ENCODE measurements at regions not wholly inside any gene's neighbourhood (a gene's known extent, or its start where the extent isn't known, plus 50 kb on each side); places are given as distances from the start of the nearest gene placed in this dataset.
A peak's percentile ranks its signal among the peaks of the same experiment; 100 is the strongest.

GRCh38 chr9:105881654-105882349 is 187.5 kb downstream of the TMEM38B start (continued):
- TF ChIP-seq KDM4A (IDR thresholded peaks at IDR 0.05; ENCODE audit: low read depth, low read length, severe bottlenecking): no peak
- peak; percentile 84 to 89 for TF ChIP-seq RAD21 (IDR thresholded peaks at IDR 0.05 in 1 of 2, conservative IDR thresholded peaks at IDR 0.05 in 1 of 2; ENCODE audit: low read depth in 2 of 2, low read length in 2 of 2)
- TF ChIP-seq JUN (IDR thresholded peaks at IDR 0.05; ENCODE audit: low read depth, low read length): no peak
- no peak for TF ChIP-seq TEAD4 (IDR thresholded peaks at IDR 0.05; ENCODE audit: low read depth, low read length)

Measured in H1 (cell line).